Loucy (cell line): ENCODE measurements at regions not wholly inside any gene's neighbourhood (a gene's known extent, or its start where the extent isn't known, plus 50 kb on each side); places are given as distances from the start of the nearest gene placed in this dataset.
A peak's percentile ranks its signal among the peaks of the same experiment; 100 is the strongest.
"Not testable (repeated sequence)": the region's sequence is repeated elsewhere in the genome, so short reads cannot be mapped to it uniquely, and the experiment has no call there.

Source experiments
- H2AFZ ChIP-seq: fragments of 200-600 bp; sonication (generic); 2 replicates; pipeline ENCODE4 v1.6.0; 2016; ENCODE audit warnings: antibody characterized with exemption, mild to moderate bottlenecking, low read length, moderate library complexity
- H3F3A ChIP-seq: fragments of 200-600 bp; 2 replicates; pipeline ENCODE4 v1.6.0; 2016; ENCODE audit warnings: antibody characterized with exemption, low read depth, mild to moderate bottlenecking
- H3K27me3 ChIP-seq: fragments of 200-600 bp; sonication (generic); 2 replicates; pipeline ENCODE4 v1.6.1; 2014; ENCODE audit warnings: low read length, mild to moderate bottlenecking; ENCODE audit not compliant: insufficient read depth, poor library complexity, severe bottlenecking
- H3K36me3 ChIP-seq: fragments of 200-600 bp; sonication (generic); 2 replicates; pipeline ENCODE4 v1.6.1; 2016; ENCODE audit warnings: low read length; ENCODE audit not compliant: insufficient read depth
- H3K4me1 ChIP-seq: fragments of 200-600 bp; sonication (generic); 2 replicates; pipeline ENCODE4 v1.5.1; 2014; ENCODE audit warnings: low read length, mild to moderate bottlenecking; ENCODE audit not compliant: insufficient read depth, poor library complexity, severe bottlenecking
- H3K4me2 ChIP-seq: fragments of 200-600 bp; sonication (generic); 2 replicates; pipeline ENCODE4 v1.6.0; 2014; ENCODE audit warnings: antibody characterized with exemption, low read length, low read depth, mild to moderate bottlenecking; ENCODE audit not compliant: poor library complexity, severe bottlenecking
- H3K4me3 ChIP-seq: fragments of 200-600 bp; sonication (generic); 2 replicates; pipeline ENCODE4 v1.5.1; 2014; ENCODE audit warnings: low read length, mild to moderate bottlenecking, mixed read lengths; ENCODE audit not compliant: poor library complexity, severe bottlenecking
- H3K79me2 ChIP-seq: fragments of 200-600 bp; sonication (generic); 2 replicates; pipeline ENCODE4 v1.6.1; 2014; ENCODE audit warnings: low read length; ENCODE audit not compliant: insufficient read depth
- H3K9ac ChIP-seq: fragments of 200-600 bp; sonication (generic); 2 replicates; pipeline ENCODE4 v1.6.0; 2014; ENCODE audit warnings: mild to moderate bottlenecking, low read depth, low read length, moderate library complexity; ENCODE audit not compliant: poor library complexity, severe bottlenecking
- H3K9me2 ChIP-seq: fragments of 200-600 bp; sonication (generic); replicated peaks from 2 replicates; pipeline ENCODE4 v1.6.1; 2016; ENCODE audit warnings: low read depth, low read length, mixed read lengths
- H3K9me3 ChIP-seq: fragments of 200-600 bp; sonication (generic); 2 replicates; pipeline ENCODE4 v1.6.1; 2014; ENCODE audit warnings: mild to moderate bottlenecking, antibody characterized with exemption, low read length, low read depth; ENCODE audit not compliant: insufficient read depth
- H4K20me1 ChIP-seq: fragments of 200-600 bp; sonication (generic); 2 replicates; pipeline ENCODE4 v1.6.0; 2014; ENCODE audit warnings: antibody characterized with exemption, low read length, mild to moderate bottlenecking; ENCODE audit not compliant: insufficient read depth, poor library complexity, severe bottlenecking
- CTCF ChIP-seq: fragments of 200-600 bp; sonication (generic); conservative IDR thresholded peaks from 2 replicates; pipeline ENCODE4 v1.5.1; 2014; ENCODE audit warnings: mild to moderate bottlenecking, antibody characterized with exemption, low read length
- EZH2phosphoT487 ChIP-seq: fragments of 200-600 bp; IDR thresholded peaks from 2 replicates; pipeline ENCODE4 v1.6.1; 2018; ENCODE audit warnings: antibody characterized with exemption, mild to moderate bottlenecking, moderate library complexity, borderline replicate concordance

GRCh38 chr21:23131177-23131576 lies 2133.0 kb downstream of the NCAM2 start:
- Histone ChIP-seq H3K36me3 (no peaks in the 10 kb centered on the region), H3K79me2 (no peaks in the 10 kb centered on the region), H2AFZ (no peak overlapping the region), H3K9ac (no peak overlapping the region), H3K4me3 (no peak overlapping the region), H3F3A (no peaks in the 10 kb centered on the region), H3K9me2 (no peaks in the 10 kb centered on the region), H3K9me3 (no peaks in the 10 kb centered on the region), H3K4me1 (no peaks in the 10 kb centered on the region), H3K4me2 (no peak overlapping the region), H4K20me1 (no peaks in the 10 kb centered on the region), H3K27me3 (no peaks in the 10 kb centered on the region)
- TF ChIP-seq CTCF (peak; percentile 57), EZH2phosphoT487 (no peak)

- Histone ChIP-seq H2AFZ (no peak overlapping the region), H4K20me1 (no peaks in the 10 kb centered on the region), H3K79me2 (no peaks in the 10 kb centered on the region), H3F3A (no peaks in the 10 kb centered on the region), H3K4me3 (no peak overlapping the region), H3K4me2 (no peak overlapping the region), H3K36me3 (no peaks in the 10 kb centered on the region), H3K9me3 (no peaks in the 10 kb centered on the region), H3K9ac (no peak overlapping the region), H3K4me1 (no peaks in the 10 kb centered on the region), H3K9me2 (no peaks in the 10 kb centered on the region), H3K27me3 (no peaks in the 10 kb centered on the region)
- TF ChIP-seq EZH2phosphoT487 (no peak), CTCF (no peak)
Observed at GRCh38 chr21:23138797-23139196, 2140.6 kb downstream of the NCAM2 start.

GRCh38 chr21:23152130-23152529 lies 2153.9 kb downstream of the NCAM2 start:
- no peak overlapping the region for H3K9ac ChIP-seq
- H3K4me2 ChIP-seq: no peak overlapping the region
- no peaks in the 10 kb centered on the region for H3K27me3 ChIP-seq
- no peaks in the 10 kb centered on the region for H4K20me1 ChIP-seq
- no peaks in the 10 kb centered on the region for H3K9me3 ChIP-seq
- TF ChIP-seq EZH2phosphoT487 (no peak), CTCF (no peak)
- H3K79me2 ChIP-seq: no peaks in the 10 kb centered on the region
- H2AFZ ChIP-seq: no peak overlapping the region
- no peak overlapping the region for H3K4me3 ChIP-seq
- H3K9me2 ChIP-seq: no peaks in the 10 kb centered on the region
- no peaks in the 10 kb centered on the region for H3F3A ChIP-seq
- H3K36me3 ChIP-seq: no peaks in the 10 kb centered on the region
- H3K4me1 ChIP-seq: no peaks in the 10 kb centered on the region

- not testable (repeated sequence) for H3K79me2 ChIP-seq, H3K4me2 ChIP-seq, H3K27me3 ChIP-seq, H3K9me2 ChIP-seq, H2AFZ ChIP-seq, H3K36me3 ChIP-seq, H3F3A ChIP-seq, H3K4me3 ChIP-seq, H3K9me3 ChIP-seq, H4K20me1 ChIP-seq, H3K9ac ChIP-seq, H3K4me1 ChIP-seq
Observed at GRCh38 chr21:23153842-23154241, 2155.6 kb downstream of the NCAM2 start.
